Astrocyte of the spinal cord (primary cell): ENCODE measurements at regions not wholly inside any gene's neighbourhood (a gene's known extent, or its start where the extent isn't known, plus 50 kb on each side); places are given as distances from the start of the nearest gene placed in this dataset.

Experiments used
- DNase-seq: peaks from one replicate; pipeline ENCODE4 v3.0.0; 2011; ENCODE audit warnings: low read depth, low spot score
- H3K4me3 ChIP-seq: 2 replicates; pipeline ENCODE4 v1.5.1; 2011; ENCODE audit warnings: low read depth, mild to moderate bottlenecking, low read length, moderate library complexity
- in situ Hi-C: cut with HindIII; loops from 2 replicates; pipeline ENCODE4 v1.10.0; 2017; ENCODE audit warnings: low sequenced_read_pairs
- TF ChIP-seq, protein P1 (sequence below): IDR thresholded peaks from 2 replicates; pipeline ENCODE4 v1.5.1; 2012; ENCODE audit warnings: low read depth, mild to moderate bottlenecking, low read length, inconsistent platforms

DNA sequence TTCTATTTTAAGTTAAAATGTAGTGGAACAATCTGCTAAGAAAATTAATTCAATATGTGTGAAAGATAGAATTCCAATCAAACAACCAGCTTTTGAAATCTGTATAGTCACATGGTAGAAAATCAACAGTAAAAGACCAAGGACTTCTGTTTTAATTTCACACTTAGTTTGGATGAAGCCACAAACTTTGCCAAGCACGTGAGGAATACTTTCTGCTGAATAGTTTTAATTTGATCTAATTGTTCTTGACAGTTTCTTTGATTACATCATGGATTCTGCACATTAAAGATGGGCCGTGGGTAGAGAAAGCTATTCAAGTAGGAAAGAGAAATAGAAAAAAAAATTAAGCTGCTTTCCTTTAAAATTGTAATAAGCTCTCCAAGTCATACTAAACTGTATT lies 137.9 kb upstream of the FAM241A start:
- in situ Hi-C loops = no loop called here
- TF ChIP-seq, protein P1, sequence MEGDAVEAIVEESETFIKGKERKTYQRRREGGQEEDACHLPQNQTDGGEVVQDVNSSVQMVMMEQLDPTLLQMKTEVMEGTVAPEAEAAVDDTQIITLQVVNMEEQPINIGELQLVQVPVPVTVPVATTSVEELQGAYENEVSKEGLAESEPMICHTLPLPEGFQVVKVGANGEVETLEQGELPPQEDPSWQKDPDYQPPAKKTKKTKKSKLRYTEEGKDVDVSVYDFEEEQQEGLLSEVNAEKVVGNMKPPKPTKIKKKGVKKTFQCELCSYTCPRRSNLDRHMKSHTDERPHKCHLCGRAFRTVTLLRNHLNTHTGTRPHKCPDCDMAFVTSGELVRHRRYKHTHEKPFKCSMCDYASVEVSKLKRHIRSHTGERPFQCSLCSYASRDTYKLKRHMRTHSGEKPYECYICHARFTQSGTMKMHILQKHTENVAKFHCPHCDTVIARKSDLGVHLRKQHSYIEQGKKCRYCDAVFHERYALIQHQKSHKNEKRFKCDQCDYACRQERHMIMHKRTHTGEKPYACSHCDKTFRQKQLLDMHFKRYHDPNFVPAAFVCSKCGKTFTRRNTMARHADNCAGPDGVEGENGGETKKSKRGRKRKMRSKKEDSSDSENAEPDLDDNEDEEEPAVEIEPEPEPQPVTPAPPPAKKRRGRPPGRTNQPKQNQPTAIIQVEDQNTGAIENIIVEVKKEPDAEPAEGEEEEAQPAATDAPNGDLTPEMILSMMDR = no peak
- no peak overlapping the region for H3K4me3 ChIP-seq
- no peak for DNase-seq

DNA sequence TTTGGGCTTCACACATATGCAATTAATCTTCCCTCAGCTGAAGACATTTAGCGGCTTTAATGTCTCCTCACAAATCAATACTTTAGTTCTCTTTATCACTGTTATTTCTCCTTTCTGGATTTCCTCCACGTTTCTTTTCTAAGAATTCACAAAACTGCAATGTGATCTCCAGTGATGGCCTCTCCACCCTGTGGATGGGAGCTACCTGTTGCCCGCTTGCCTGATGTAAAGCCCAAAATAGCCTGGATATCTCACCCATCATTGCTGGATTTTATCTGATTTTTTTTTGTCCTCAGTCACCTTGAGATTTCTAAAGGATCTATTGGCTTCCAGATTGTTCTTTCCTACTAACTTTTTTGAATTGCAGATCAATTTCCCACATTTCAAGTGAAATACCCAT lies 129.3 kb upstream of the FAM241A start:
- no peak for DNase-seq
- no peak overlapping the region for H3K4me3 ChIP-seq
- in situ Hi-C loops = no loop called here
- TF ChIP-seq, protein P1 = no peak

DNA sequence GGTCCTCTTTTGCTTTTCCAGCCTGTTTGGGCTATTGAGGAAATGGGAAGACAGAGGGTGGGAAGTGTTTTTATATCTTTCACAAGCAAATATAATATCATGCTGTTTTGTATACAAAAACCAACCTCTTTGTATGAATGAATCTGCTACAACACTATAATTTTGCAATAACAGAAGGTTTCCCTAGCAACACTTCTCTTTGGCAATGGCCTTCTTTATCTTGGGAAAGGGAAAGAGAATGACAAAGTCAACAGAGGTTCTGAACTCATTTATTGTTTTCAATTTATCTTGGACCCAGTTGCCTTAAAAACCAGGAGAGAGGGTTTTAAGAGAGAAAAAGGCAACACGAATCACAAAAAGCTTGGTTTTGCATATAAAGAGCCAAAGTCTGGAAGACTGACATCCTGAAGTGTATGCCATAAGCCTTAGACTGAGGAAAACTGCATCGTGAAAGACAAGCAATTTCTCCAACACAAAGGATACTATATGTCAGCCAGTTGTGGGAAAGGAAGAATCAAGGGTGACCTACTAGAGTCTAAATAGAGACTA lies 121.8 kb upstream of the FAM241A start:
- in situ Hi-C loops = no loop called here
- no peak for DNase-seq
- no peak overlapping the region for H3K4me3 ChIP-seq
- TF ChIP-seq, protein P1 = no peak

DNA sequence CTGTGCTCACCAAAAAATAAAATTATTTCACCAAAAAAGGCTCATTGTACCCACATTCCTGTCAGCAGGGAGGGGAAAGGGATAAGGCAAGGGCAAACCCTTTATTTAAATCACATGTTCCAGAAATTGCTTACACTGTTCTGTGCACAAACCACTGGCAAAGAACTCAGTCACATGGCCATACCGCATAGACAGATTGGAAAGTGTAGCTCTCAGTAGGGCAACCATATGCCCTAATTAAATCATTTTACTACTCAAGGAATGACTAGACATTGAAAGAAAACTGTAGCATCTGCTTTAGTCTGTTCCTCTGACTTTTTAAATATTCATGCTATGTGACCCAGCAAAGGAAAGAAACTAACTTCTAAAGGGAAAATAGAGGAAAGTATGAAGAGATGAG lies 119.2 kb upstream of the FAM241A start:
- TF ChIP-seq, protein P1 = no peak
- no peak for DNase-seq
- in situ Hi-C loops = no loop called here
- H3K4me3 ChIP-seq = no peak overlapping the region

DNA sequence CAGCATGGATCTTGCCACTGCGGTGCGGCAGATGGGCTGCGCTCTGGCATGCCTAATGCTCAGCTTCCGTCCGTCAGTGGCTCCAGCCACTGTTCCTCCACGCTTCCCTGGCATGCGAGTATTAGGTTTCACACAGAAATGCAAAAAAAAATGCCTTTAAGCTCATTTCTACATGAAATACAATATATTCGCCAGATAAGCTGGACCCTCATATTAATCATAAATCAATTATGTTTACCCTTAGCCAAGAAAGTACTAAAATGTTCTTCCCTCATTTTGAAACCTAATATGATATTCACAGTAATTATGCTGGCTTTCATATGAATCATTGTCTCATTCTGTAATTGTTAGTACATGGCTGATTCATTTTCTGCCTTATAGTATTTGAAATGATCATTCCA lies 115.5 kb upstream of the FAM241A start:
- no peak overlapping the region for H3K4me3 ChIP-seq
- DNase-seq = no peak
- TF ChIP-seq, protein P1 = no peak
- in situ Hi-C loops = no loop called here

DNA sequence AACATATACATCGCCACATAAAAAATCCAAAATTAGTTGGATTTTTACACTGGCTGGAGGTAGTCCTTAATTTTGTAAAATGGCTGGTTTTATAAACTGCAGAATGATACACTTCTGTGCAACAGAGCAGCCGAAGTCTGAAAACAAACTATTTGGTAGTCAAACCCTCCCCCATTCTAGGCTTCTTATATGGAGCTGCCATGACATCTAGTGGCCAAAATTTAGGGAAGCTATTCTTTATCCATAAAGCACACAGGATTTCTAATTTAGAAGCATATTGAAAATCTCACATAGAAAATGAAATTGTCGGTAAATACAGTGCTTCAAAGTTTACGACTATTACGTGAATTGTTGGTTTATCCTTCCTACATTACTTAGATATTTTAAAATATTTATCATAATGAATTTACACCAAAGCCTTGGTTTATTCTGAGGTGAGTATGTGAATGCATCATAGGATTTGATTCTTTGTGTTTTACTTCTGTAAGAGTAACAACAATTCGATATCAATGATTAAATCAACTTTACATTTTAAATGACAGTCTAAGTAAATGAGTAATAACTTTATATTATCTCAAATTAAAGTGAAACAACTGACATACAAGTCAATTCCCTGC lies 113.4 kb upstream of the FAM241A start:
- TF ChIP-seq, protein P1 = peak; percentile 64
- no peak overlapping the region for H3K4me3 ChIP-seq
- in situ Hi-C loops = no loop called here
- DNase-seq = peak; percentile 65

DNA sequence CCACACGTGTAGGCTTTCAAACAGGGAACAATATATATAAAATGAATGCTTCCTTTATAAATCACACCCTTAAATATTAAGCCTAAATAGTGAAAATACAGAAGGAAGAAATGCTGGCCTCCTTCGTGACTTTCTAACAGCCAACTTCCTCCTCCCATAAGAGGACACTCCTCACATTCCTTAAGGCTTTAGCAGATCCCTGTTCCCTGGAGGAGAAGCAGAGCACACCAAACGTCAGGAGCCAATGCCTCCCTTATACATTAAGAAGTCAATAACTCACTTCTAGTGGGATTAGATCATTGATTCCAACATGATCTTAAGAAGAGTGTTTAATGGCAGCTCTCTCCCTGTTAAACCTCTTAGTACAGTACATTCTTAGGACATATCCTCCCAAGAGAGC lies 108.4 kb upstream of the FAM241A start:
- no peak overlapping the region for H3K4me3 ChIP-seq
- TF ChIP-seq, protein P1 = no peak
- in situ Hi-C loops = no loop called here
- no peak for DNase-seq
